PC-9 (cell line): ENCODE measurements at regions not wholly inside any gene's neighbourhood (a gene's known extent, or its start where the extent isn't known, plus 50 kb on each side); places are given as distances from the start of the nearest gene placed in this dataset.

Source experiments
- EZH2 ChIP-seq: fragments of 200-600 bp; sonication (generic); IDR thresholded peaks from 2 replicates; pipeline ENCODE4 v1.8.0; 2017; ENCODE audit warnings: antibody characterized with exemption, low read depth
- TF ChIP-seq, protein P1 (sequence below): fragments of 200-600 bp; sonication (generic); conservative IDR thresholded peaks from 2 replicates; pipeline ENCODE4 v1.6.1; 2017; ENCODE audit warnings: mixed run types, antibody characterized with exemption, mild to moderate bottlenecking, moderate library complexity

DNA sequence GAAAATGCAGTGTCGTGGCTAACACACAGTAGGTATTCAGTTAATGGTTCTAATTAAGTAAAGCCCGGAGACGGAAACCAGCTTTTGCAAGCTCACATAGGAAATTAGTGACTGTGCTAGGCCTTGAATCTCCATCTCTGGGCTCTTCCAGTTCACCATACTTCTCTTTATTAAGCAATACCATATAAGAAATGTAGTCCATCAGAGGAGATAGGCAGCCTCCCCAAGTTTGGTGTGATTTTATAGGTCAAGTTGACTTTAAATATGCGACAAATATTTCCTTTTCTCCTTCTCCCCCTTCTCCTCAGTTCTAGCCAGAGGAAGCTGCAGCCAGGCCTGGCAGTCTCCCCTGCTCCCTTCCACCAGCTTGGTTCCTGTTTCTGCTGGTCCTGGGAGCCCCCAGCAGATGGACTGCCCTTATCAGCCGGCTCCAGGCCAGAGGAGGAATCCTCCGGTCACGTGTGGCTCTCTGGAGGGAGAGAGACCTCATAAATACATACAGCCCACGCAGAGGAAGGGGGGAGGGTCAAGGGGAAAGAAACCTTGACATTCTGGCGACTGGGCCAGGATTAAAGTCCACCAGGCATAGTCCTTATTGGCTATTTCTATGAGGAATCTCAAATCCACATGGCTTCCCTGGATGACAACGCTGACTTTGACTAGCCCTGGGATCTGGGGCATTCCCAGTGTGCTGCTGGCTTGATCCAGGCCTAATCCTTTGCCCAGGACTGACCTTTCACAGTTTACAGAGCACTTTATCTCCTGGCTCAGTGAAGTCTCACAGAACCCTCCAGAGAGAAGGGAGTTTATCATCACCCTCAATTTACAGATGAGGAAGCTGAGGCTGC is 115.1 kb upstream of the JUN start:
- TF ChIP-seq, protein P1, sequence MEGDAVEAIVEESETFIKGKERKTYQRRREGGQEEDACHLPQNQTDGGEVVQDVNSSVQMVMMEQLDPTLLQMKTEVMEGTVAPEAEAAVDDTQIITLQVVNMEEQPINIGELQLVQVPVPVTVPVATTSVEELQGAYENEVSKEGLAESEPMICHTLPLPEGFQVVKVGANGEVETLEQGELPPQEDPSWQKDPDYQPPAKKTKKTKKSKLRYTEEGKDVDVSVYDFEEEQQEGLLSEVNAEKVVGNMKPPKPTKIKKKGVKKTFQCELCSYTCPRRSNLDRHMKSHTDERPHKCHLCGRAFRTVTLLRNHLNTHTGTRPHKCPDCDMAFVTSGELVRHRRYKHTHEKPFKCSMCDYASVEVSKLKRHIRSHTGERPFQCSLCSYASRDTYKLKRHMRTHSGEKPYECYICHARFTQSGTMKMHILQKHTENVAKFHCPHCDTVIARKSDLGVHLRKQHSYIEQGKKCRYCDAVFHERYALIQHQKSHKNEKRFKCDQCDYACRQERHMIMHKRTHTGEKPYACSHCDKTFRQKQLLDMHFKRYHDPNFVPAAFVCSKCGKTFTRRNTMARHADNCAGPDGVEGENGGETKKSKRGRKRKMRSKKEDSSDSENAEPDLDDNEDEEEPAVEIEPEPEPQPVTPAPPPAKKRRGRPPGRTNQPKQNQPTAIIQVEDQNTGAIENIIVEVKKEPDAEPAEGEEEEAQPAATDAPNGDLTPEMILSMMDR = no peak
- TF ChIP-seq EZH2 = no peak
